SK-N-MC (cell line): ENCODE measurements at regions not wholly inside any gene's neighbourhood (a gene's known extent, or its start where the extent isn't known, plus 50 kb on each side); places are given as distances from the start of the nearest gene placed in this dataset.

Experiments used
- FOXP2 ChIP-seq: optimal IDR thresholded peaks from 2 replicates; pipeline ENCODE3; 2011; ENCODE audit warnings: mild to moderate bottlenecking, moderate library complexity; ENCODE audit not compliant: insufficient read depth; ENCODE audit errors: extremely low read length, control extremely low read depth
- POLR2AphosphoS5 ChIP-seq: IDR thresholded peaks from 2 replicates; pipeline ENCODE4 v1.6.1; 2012; ENCODE audit warnings: mild to moderate bottlenecking, low read depth, low read length, borderline replicate concordance

GRCh38 chr6:147057188-147057587 is 147.0 kb upstream of the STXBP5 start:
- TF ChIP-seq FOXP2 (no peak), POLR2AphosphoS5 (no peak)
